ENCODE measurements at regions not wholly inside any gene's neighbourhood (a gene's known extent, or its start where the extent isn't known, plus 50 kb on each side); places are given as distances from the start of the nearest gene placed in this dataset.

DNA sequence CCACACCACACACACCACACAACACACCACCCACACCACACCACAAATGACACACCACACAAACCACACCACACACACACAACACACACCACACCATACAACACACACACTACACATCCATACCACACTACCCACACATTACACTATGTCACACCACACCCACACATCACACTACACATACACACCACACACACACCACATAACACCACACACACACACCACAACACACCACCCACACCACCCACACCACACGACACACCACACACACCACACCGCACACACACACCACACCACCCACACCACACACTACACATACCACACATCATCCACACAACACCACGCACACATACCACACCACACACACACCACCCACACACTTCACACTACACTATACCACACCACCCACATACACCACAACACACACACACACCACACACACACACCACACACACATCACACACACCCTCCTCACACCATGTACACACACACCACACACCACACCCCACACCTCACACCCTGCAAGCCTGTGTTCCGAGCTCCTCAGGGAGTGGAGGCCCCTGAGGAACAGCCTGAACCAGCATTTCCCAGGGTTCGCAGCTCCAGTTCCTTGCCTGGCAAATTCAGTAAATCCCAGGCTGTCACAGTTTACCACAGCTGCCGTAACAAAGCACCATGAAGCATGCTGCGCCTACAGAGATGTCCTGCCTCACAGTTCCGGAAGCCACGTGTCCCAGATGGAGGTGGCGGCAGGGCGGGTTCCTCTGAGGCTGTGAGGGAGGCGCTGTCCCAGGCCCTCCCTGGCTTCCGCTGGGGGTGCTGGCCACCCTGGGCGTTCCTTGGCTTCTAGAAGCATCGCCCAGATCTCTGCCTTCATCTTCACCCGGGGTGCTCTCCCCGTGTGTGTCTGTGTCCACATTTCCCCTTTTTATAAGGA is 69.8 kb upstream of the ATP5PO start (continued):
- TF ChIP-seq, protein P1, sequence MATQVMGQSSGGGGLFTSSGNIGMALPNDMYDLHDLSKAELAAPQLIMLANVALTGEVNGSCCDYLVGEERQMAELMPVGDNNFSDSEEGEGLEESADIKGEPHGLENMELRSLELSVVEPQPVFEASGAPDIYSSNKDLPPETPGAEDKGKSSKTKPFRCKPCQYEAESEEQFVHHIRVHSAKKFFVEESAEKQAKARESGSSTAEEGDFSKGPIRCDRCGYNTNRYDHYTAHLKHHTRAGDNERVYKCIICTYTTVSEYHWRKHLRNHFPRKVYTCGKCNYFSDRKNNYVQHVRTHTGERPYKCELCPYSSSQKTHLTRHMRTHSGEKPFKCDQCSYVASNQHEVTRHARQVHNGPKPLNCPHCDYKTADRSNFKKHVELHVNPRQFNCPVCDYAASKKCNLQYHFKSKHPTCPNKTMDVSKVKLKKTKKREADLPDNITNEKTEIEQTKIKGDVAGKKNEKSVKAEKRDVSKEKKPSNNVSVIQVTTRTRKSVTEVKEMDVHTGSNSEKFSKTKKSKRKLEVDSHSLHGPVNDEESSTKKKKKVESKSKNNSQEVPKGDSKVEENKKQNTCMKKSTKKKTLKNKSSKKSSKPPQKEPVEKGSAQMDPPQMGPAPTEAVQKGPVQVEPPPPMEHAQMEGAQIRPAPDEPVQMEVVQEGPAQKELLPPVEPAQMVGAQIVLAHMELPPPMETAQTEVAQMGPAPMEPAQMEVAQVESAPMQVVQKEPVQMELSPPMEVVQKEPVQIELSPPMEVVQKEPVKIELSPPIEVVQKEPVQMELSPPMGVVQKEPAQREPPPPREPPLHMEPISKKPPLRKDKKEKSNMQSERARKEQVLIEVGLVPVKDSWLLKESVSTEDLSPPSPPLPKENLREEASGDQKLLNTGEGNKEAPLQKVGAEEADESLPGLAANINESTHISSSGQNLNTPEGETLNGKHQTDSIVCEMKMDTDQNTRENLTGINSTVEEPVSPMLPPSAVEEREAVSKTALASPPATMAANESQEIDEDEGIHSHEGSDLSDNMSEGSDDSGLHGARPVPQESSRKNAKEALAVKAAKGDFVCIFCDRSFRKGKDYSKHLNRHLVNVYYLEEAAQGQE (IDR thresholded peaks at IDR 0.05): no peak
- TF ChIP-seq HNF4A (conservative IDR thresholded peaks at IDR 0.05) (no peak), YY1 (IDR thresholded peaks at IDR 0.05) (no peak), JUND (IDR thresholded peaks at IDR 0.05) (no peak), SP1 (IDR thresholded peaks at IDR 0.05) (no peak), RXRA (IDR thresholded peaks at IDR 0.05) (no peak), FOXA2 (IDR thresholded peaks at IDR 0.05) (no peak)
- TF ChIP-seq, protein P2, sequence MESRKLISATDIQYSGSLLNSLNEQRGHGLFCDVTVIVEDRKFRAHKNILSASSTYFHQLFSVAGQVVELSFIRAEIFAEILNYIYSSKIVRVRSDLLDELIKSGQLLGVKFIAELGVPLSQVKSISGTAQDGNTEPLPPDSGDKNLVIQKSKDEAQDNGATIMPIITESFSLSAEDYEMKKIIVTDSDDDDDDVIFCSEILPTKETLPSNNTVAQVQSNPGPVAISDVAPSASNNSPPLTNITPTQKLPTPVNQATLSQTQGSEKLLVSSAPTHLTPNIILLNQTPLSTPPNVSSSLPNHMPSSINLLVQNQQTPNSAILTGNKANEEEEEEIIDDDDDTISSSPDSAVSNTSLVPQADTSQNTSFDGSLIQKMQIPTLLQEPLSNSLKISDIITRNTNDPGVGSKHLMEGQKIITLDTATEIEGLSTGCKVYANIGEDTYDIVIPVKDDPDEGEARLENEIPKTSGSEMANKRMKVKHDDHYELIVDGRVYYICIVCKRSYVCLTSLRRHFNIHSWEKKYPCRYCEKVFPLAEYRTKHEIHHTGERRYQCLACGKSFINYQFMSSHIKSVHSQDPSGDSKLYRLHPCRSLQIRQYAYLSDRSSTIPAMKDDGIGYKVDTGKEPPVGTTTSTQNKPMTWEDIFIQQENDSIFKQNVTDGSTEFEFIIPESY (IDR thresholded peaks at IDR 0.05): no peak

DNA sequence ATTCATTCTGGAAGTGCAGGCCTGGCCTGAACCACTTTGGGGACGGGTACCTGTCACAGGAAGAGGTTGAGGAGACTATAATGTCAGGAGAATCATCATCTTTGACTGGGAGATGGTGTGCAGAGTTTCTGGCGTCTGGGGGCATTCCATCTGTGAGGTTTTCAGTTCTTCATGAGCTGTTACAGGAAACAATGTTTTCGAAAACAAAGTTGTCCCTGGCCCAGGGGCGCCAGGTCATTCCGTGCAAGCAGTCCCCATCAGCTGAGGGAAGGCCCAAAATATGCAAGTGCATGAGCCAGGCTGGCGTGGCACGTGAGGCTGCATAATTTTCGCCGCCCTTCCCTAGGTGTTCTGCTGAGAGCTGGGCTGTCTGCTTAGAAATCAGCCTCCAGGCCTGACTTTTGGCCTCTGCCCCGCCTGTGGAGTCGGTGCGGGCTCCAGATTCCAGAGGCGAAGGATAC is 68.4 kb upstream of the ATP5PO start:
- TF ChIP-seq, protein P3, sequence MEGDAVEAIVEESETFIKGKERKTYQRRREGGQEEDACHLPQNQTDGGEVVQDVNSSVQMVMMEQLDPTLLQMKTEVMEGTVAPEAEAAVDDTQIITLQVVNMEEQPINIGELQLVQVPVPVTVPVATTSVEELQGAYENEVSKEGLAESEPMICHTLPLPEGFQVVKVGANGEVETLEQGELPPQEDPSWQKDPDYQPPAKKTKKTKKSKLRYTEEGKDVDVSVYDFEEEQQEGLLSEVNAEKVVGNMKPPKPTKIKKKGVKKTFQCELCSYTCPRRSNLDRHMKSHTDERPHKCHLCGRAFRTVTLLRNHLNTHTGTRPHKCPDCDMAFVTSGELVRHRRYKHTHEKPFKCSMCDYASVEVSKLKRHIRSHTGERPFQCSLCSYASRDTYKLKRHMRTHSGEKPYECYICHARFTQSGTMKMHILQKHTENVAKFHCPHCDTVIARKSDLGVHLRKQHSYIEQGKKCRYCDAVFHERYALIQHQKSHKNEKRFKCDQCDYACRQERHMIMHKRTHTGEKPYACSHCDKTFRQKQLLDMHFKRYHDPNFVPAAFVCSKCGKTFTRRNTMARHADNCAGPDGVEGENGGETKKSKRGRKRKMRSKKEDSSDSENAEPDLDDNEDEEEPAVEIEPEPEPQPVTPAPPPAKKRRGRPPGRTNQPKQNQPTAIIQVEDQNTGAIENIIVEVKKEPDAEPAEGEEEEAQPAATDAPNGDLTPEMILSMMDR (IDR thresholded peaks at IDR 0.05; ENCODE audit: low read depth, low read length, missing input control): no peak
- TF ChIP-seq HNF4A (conservative IDR thresholded peaks at IDR 0.05): no peak
- no peak for TF ChIP-seq JUND (IDR thresholded peaks at IDR 0.05)
- TF ChIP-seq FOXA2 (IDR thresholded peaks at IDR 0.05): no peak
- no peak for TF ChIP-seq NR2F2 (IDR thresholded peaks at IDR 0.05)
- TF ChIP-seq YY1 (IDR thresholded peaks at IDR 0.05): no peak
- no peak for TF ChIP-seq EGR1 (IDR thresholded peaks at IDR 0.05; ENCODE audit: low read depth in 2 of 2)
- TF ChIP-seq, protein P1 (IDR thresholded peaks at IDR 0.05): no peak
- no peak for TF ChIP-seq HNF4G (IDR thresholded peaks at IDR 0.05)
- TF ChIP-seq, protein P4, sequence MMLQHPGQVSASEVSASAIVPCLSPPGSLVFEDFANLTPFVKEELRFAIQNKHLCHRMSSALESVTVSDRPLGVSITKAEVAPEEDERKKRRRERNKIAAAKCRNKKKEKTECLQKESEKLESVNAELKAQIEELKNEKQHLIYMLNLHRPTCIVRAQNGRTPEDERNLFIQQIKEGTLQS (IDR thresholded peaks at IDR 0.05): no peak
- TF ChIP-seq GABPA (IDR thresholded peaks at IDR 0.05 in 1 of 2, conservative IDR thresholded peaks at IDR 0.05 in 1 of 2): no peak
- TF ChIP-seq, protein P2 (IDR thresholded peaks at IDR 0.05): no peak
- TF ChIP-seq FOXA1 (IDR thresholded peaks at IDR 0.05): no peak
- TF ChIP-seq SP1 (IDR thresholded peaks at IDR 0.05): no peak
- no peak for TF ChIP-seq RAD21 (IDR thresholded peaks at IDR 0.05)
- TF ChIP-seq RXRA (IDR thresholded peaks at IDR 0.05): no peak
- TF ChIP-seq, protein P5, sequence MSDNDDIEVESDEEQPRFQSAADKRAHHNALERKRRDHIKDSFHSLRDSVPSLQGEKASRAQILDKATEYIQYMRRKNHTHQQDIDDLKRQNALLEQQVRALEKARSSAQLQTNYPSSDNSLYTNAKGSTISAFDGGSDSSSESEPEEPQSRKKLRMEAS (IDR thresholded peaks at IDR 0.05): no peak
- no peak for TF ChIP-seq TAF1 (conservative IDR thresholded peaks at IDR 0.05)
- H3K27me3 ChIP-seq (ENCODE audit: control insufficient read depth in 4 of 4, insufficient read depth in 4 of 4, low read length in 3 of 4): no peaks in the 10 kb centered on the region
- no peak overlapping the region for H3K27ac ChIP-seq (ENCODE audit: low read depth in 1 of 2, low read length in 2 of 2)
- 92% methylated on average over 13 of the region's 13 CpGs for WGBS
- H3K9ac ChIP-seq (ENCODE audit: low read depth in 1 of 2, low read length in 2 of 2): no peak overlapping the region
- no peaks in the 10 kb centered on the region for H3K36me3 ChIP-seq (ENCODE audit: control insufficient read depth in 4 of 4, insufficient read depth in 3 of 4, low read depth in 1 of 4, low read length in 3 of 4)
- peaks cover 0 to 7% (median 2%) of the 10 kb centered on the region in 4 donors for H3K4me1 ChIP-seq (ENCODE audit: control insufficient read depth in 4 of 4, insufficient read depth in 4 of 4, low read length in 3 of 4)
- H3K4me3 ChIP-seq (ENCODE audit: low read depth in 1 of 3, low read length in 3 of 3): no peak overlapping the region
- no peak for DNase-seq (ENCODE audit: low spot score)
- no peaks in the 10 kb centered on the region for H3K9me3 ChIP-seq (ENCODE audit: control insufficient read depth in 4 of 4, low read length in 3 of 4)

Measured in liver (tissue), 8 donors.